Activated CD4-positive, alpha-beta T cell treated with anti-CD3 and anti-CD28 coated beads, Interleukin-2, amount 10 ng/mL, durations not matched to agents 24 days and 14 days (primary cell): ENCODE measurements at regions not wholly inside any gene's neighbourhood (a gene's known extent, or its start where the extent isn't known, plus 50 kb on each side); places are given as distances from the start of the nearest gene placed in this dataset.
"Not testable (repeated sequence)": the region's sequence is repeated elsewhere in the genome, so short reads cannot be mapped to it uniquely, and the experiment has no call there.

Experiments
- DNase-seq: peaks from one replicate; pipeline ENCODE4 v3.0.0; 2022
- H3K27ac Mint-ChIP-seq: one replicate; pipeline ENCODE4 v1.8.0; 2022; ENCODE audit warnings: mild to moderate bottlenecking, mixed read lengths
- H3K27me3 Mint-ChIP-seq: one replicate; pipeline ENCODE4 v1.8.0; 2022; ENCODE audit warnings: mixed read lengths
- H3K36me3 Mint-ChIP-seq: one replicate; pipeline ENCODE4 v1.8.0; 2022; ENCODE audit warnings: low read depth, mild to moderate bottlenecking, mixed read lengths
- H3K4me1 Mint-ChIP-seq: one replicate; pipeline ENCODE4 v1.8.0; 2021; ENCODE audit warnings: mixed read lengths
- H3K4me3 Mint-ChIP-seq: one replicate; pipeline ENCODE4 v1.8.0; 2022; ENCODE audit warnings: mild to moderate bottlenecking, moderate library complexity, mixed read lengths
- H3K9me3 Mint-ChIP-seq: one replicate; pipeline ENCODE4 v1.8.0; 2021; ENCODE audit warnings: mixed read lengths
- intact Hi-C: fragments of 100-400 bp; cut with micrococcal nuclease; formaldehyde crosslinking; loops from one replicate; pipeline ENCODE4 v1.15.1; 2023

- no peaks in the 10 kb centered on the region for H3K36me3 Mint-ChIP-seq
- H3K9me3 Mint-ChIP-seq = no peaks in the 10 kb centered on the region
- H3K27ac Mint-ChIP-seq = no peak overlapping the region
- DNase-seq = no peak
- intact Hi-C loops = loop anchor here (1.0 to 2.0 kb wide), 2 partner anchors 70 to 90 kb away; no protein-coding TSS in a partner anchor
- peaks cover 5% of the 10 kb centered on the region for H3K4me1 Mint-ChIP-seq
- H3K4me3 Mint-ChIP-seq = no peak overlapping the region
- H3K27me3 Mint-ChIP-seq = peaks cover 34% of the 10 kb centered on the region
Measured at GRCh38 chr15:78708713-78709260, 67.8 kb upstream of the CHRNB4 start.

DNA sequence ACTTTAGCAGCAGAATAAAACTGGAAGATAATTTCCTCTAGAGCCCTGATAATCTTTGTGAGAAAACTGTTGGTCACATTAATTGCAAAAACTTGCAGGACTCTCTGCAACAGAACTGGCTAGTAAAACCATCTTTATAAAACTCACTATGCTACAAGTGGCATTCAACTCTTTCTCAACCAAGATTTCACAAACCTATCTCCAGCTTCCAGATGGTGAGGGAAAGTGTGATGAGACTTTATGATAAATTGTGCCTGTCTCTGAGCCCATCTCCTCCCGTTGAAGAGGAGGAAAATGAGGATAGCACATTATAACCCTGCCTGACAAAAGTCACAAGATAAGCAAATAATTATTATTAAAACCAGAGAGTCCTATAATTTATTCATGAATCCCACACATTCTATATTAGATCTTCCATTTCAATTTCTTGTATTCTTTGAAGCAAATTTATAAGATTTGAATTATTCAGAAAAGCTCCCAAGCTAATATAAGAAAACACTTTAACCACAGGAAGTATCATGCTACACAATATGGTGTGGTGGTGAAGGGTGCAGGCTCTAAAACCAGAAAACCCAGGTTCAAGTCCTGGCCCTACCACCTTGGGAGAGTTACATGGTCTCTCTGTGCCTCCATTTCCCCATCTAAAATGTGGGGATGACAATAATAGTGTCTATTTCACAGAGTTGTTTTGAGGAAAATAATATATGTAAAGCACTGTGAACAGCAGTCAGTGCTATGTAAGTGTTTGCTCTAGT lies 65.6 kb upstream of the CHRNB4 start:
- intact Hi-C loops, H3K27ac Mint-ChIP-seq, DNase-seq, H3K36me3 Mint-ChIP-seq, H3K9me3 Mint-ChIP-seq, H3K4me3 Mint-ChIP-seq, H3K4me1 Mint-ChIP-seq: not testable (repeated sequence)
- H3K27me3 Mint-ChIP-seq = peaks cover 37% of the 10 kb centered on the region

DNA sequence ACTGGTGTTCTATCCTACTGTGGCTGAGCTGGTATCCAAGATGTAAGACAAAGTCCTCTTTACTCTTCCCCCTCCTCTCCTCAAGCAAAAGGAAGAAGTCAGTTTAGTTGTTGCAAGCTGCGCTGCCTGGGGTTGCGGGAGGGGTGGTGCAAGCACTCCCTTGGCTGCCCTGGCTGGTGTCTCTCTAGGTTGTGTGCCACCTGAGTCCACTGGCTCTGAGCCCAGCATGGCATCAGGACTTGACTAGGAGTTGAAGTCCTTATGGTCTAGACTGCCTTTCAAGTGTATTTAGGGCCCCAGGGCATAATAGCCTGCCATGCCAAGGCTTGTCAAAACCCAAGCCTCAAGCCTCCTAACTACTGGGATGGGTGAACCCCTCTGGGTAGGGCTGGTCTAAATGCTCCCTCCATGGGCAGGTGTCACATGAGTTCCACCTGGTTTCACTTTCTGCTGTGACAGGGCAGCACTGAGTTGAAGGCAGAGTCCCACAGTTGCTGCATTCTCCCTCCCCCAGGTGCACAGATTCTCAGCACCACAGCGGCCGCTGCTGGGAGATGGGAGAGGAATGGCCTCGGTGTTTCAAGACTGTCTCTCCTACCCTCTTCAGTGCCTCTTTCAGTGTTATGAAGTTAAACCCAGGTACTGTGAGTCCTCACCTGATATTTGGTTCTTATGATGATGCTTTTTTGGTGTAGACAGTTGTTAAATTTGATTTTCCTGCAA lies 62.5 kb upstream of the CHRNB4 start:
- H3K27ac Mint-ChIP-seq, H3K9me3 Mint-ChIP-seq, H3K4me3 Mint-ChIP-seq, H3K36me3 Mint-ChIP-seq, intact Hi-C loops, H3K4me1 Mint-ChIP-seq, DNase-seq: not testable (repeated sequence)
- peaks cover 43% of the 10 kb centered on the region for H3K27me3 Mint-ChIP-seq

GRCh38 chr15:78702609-78703333 lies 61.8 kb upstream of the CHRNB4 start:
- Mint-ChIP-seq H3K9me3 (no peaks in the 10 kb centered on the region), H3K4me3 (no peak overlapping the region), H3K4me1 (no peaks in the 10 kb centered on the region), H3K36me3 (no peaks in the 10 kb centered on the region), H3K27me3 (peaks cover 46% of the 10 kb centered on the region), H3K27ac (no peak overlapping the region)
- DNase-seq = no peak
- intact Hi-C loops = no loop called here

DNA sequence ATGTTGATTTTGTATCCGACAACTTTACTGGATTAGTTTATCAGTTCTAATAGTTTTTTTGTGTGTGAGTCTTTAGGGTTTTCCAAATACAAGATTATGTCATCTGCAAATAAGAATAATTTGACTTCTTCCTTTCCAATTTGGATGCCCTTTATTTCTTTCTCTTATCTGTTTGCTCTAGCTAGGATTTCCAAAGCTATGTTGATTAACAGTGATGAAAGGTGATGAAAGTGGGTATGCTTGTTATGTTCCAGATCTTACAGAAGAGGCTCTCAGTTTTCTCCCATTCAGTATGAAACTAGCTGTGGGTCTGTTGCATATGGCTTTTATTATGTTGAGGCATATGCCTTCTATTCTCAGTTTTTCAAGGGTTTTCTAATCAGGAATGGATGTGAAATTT lies 56.4 kb upstream of the CHRNB4 start:
- no peak overlapping the region for H3K27ac Mint-ChIP-seq

DNA sequence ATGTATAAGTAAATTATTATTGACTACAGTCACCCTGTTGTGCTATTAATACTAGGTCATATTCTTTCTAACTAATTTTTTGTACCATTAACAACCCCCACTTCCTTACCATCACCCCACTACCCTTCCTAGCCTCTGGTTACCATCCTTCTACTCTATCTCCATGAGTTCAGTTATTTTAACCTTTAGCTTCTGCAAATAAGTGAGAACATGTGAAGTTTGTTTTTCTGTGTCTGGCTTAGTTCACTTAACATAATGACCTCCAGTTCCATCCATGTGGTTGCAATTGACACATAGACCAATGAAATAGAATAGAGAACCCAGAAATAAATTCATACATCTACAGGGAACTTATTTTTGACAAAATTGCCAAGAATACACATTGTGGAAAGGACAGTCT lies 55.4 kb upstream of the CHRNB4 start:
- intact Hi-C loops = no loop called here

More for the DNA sequence above, 56.4 kb upstream of the CHRNB4 start:
- Mint-ChIP-seq H3K36me3 (no peaks in the 10 kb centered on the region), H3K27me3 (peaks cover 37% of the 10 kb centered on the region), H3K4me3 (no peak overlapping the region), H3K4me1 (no peaks in the 10 kb centered on the region), H3K9me3 (no peaks in the 10 kb centered on the region)
- intact Hi-C loops = no loop called here
- no peak for DNase-seq

DNA sequence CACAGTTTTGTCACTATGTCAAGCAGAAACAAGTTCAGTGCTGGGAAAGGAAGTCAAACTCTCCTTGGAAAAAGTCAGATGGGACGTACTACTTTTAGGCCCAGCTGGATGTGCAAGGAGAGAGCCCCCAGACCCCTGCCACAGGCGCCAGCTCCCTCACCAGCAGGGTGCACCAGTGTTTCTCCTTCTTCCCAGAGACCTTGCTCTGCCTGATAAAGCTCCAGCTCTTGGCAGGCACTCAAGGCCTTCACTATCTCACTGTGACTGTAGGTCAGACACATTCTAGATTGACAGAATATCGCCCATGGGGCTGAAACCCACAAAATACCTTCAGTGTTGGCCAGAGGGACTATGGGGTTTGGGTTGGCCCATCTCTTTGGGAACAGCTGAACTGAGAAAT lies 54.8 kb upstream of the CHRNB4 start:
- DNase-seq = no peak
- H3K4me3 Mint-ChIP-seq = no peak overlapping the region
- no peaks in the 10 kb centered on the region for H3K4me1 Mint-ChIP-seq
- H3K9me3 Mint-ChIP-seq = no peaks in the 10 kb centered on the region
- no peak overlapping the region for H3K27ac Mint-ChIP-seq
- intact Hi-C loops = no loop called here
- H3K27me3 Mint-ChIP-seq = peaks cover 31% of the 10 kb centered on the region
- H3K36me3 Mint-ChIP-seq = no peaks in the 10 kb centered on the region

More for the DNA sequence above, 55.4 kb upstream of the CHRNB4 start:
- H3K9me3 Mint-ChIP-seq = no peaks in the 10 kb centered on the region
- H3K4me1 Mint-ChIP-seq = no peaks in the 10 kb centered on the region
- H3K36me3 Mint-ChIP-seq = no peaks in the 10 kb centered on the region
- no peak overlapping the region for H3K4me3 Mint-ChIP-seq
- DNase-seq = no peak
- H3K27ac Mint-ChIP-seq = no peak overlapping the region
- peaks cover 33% of the 10 kb centered on the region for H3K27me3 Mint-ChIP-seq

DNA sequence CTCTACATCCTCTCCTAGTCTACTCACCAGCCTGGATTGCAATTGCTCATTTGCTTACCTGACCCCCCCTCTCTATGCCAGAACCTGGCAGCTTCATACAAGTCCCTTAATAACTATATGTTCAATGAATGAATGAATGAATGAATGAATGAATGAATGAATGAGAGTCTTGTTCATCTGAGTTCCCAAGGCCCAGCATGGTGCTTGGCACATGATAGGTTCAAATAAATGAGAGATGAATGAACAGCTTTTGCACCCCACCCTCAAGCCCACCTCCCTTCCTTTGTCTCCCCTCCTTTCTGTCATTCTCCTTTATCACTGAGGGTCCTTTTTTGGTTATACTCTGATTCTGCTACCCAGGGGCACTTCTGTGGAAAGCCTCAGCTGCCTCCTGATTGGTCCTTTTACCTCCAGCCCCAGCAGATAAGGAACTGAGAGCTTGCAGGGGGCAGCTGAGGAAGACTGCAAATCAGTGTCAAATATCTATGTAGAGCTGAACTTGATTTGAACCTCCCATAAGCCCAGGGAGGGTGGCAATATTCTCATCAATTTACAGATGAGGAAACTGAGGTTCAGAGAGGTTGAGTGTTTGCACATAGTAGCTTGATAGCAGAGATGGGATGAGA lies 54.1 kb upstream of the CHRNB4 start:
- no peak overlapping the region for H3K27ac Mint-ChIP-seq
- no peak for DNase-seq
- H3K4me1 Mint-ChIP-seq = no peaks in the 10 kb centered on the region
- intact Hi-C loops = no loop called here
- no peaks in the 10 kb centered on the region for H3K36me3 Mint-ChIP-seq
- H3K27me3 Mint-ChIP-seq = peaks cover 31% of the 10 kb centered on the region
- no peaks in the 10 kb centered on the region for H3K9me3 Mint-ChIP-seq
- no peak overlapping the region for H3K4me3 Mint-ChIP-seq

DNA sequence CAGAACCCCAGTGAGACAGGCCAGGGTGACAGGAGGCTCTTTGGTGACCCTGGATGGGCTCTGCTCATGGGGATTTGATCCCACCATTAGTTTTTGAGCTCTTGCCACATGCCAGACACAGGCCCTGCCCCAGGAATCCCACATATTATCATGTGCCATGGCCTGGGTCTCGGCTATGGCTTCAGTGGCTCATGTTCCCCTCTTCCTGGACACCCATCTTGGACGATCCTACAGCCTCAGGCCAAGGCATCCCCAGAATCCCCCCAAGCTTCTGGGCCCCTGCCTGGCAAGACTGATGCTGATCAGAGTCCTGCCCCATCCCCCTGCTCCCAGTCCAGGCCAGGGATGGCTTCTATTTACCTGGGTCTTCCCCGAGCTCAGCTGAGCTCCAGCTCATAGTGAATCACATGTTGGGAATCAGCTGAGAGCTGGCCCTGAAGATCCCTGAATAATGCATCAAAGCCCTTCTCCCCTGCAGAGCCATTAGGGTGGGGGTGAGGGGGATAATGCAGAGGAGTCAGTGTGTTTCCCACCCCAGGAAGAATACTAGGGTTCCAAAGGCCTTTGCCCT lies 50.9 kb upstream of the CHRNB4 start:
- intact Hi-C loops = no loop called here
- H3K9me3 Mint-ChIP-seq = no peaks in the 10 kb centered on the region
- H3K4me1 Mint-ChIP-seq = no peaks in the 10 kb centered on the region
- peaks cover 9% of the 10 kb centered on the region for H3K27me3 Mint-ChIP-seq
- no peak overlapping the region for H3K27ac Mint-ChIP-seq
- H3K36me3 Mint-ChIP-seq = no peaks in the 10 kb centered on the region
- DNase-seq = no peak
- H3K4me3 Mint-ChIP-seq = no peak overlapping the region

- Mint-ChIP-seq H3K4me3 (no peak overlapping the region), H3K27ac (no peak overlapping the region), H3K9me3 (no peaks in the 10 kb centered on the region), H3K36me3 (no peaks in the 10 kb centered on the region), H3K27me3 (peaks cover 8% of the 10 kb centered on the region), H3K4me1 (no peaks in the 10 kb centered on the region)
- intact Hi-C loops = no loop called here
- DNase-seq = no peak
Measured at GRCh38 chr15:78691167-78691850, 50.3 kb upstream of the CHRNB4 start.
